Lower leg skin (tissue), 3 donors: ENCODE measurements at regions not wholly inside any gene's neighbourhood (a gene's known extent, or its start where the extent isn't known, plus 50 kb on each side); places are given as distances from the start of the nearest gene placed in this dataset.

ENCODE experiments used
- CTCF ChIP-seq, 3 donors: fragments of 450-650 bp; IDR thresholded peaks; one replicate each; pipeline ENCODE4 v1.5.1; 2016; ENCODE audit warnings: antibody characterized with exemption in 3 of 3, mild to moderate bottlenecking in 3 of 3, moderate library complexity in 2 of 3
- POLR2A ChIP-seq, 2 donors: fragments of 450-650 bp; IDR thresholded peaks; one replicate each; pipeline ENCODE4 v1.6.1; 2016 to 2017; ENCODE audit warnings: antibody characterized with exemption in 2 of 2, mild to moderate bottlenecking in 1 of 2, moderate library complexity in 1 of 2

GRCh38 chr19:30634131-30634830 lies 262.1 kb downstream of the ZNF536 start:
- no peak for TF ChIP-seq POLR2A (IDR thresholded peaks at IDR 0.05)
- TF ChIP-seq CTCF (IDR thresholded peaks at IDR 0.05) = no peak
